ENCODE measurements at regions not wholly inside any gene's neighbourhood (a gene's known extent, or its start where the extent isn't known, plus 50 kb on each side); places are given as distances from the start of the nearest gene placed in this dataset.

- TF ChIP-seq GATA3 (IDR thresholded peaks at IDR 0.05; ENCODE audit: low read depth, low read length) (no peak), GATA2 (IDR thresholded peaks at IDR 0.05; ENCODE audit: low read depth, low read length) (no peak)
Observed at GRCh38 chr12:11508699-11509098, 113.3 kb upstream of the PRB2 start.
